CD4-positive, alpha-beta T cell (primary cell): ENCODE measurements at regions not wholly inside any gene's neighbourhood (a gene's known extent, or its start where the extent isn't known, plus 50 kb on each side); places are given as distances from the start of the nearest gene placed in this dataset.

ENCODE experiments used
- ATAC-seq: fragments of 200-7000 bp; cut with Tn5 transposase; one replicate; pipeline ENCODE4 v1.10.0; 2022; ENCODE audit warnings: mild to moderate bottlenecking; ENCODE audit not compliant: poor library complexity
- CTCF ChIA-PET: fragments of 350-600 bp; sonication (Branson Sonifier 250); formaldehyde crosslinking; loops from one replicate; lab custom pipeline; 2021; ENCODE audit warnings: antibody characterized with exemption, inconsistent platforms; lab: Charles Lee
- POLR2A ChIA-PET: fragments of 350-600 bp; sonication (Branson Sonifier 250); formaldehyde crosslinking; loops from one replicate; lab custom pipeline; 2021; ENCODE audit warnings: antibody characterized with exemption, inconsistent platforms; lab: Charles Lee
- DNase-seq, 14 experiments: peaks; one replicate each; pipeline ENCODE4 v3.0.0-alpha.2; 2013 to 2020; ENCODE audit warnings: mixed read lengths in 2 of 14
- H3K27ac ChIP-seq, 2 donors: one replicate each; pipeline versions ENCODE4 v1.5.1 to v1.7.0; 2013; ENCODE audit warnings: low read length in 2 of 2, low read depth in 1 of 2, mild to moderate bottlenecking in 1 of 2
- H3K27me3 ChIP-seq, 2 experiments: 1 replicate in 1 of 2; 2 replicates in 1 of 2; pipeline versions ENCODE4 v1.6.1 to v1.7.0; 2013; ENCODE audit warnings: low read length in 2 of 2, control low read depth in 1 of 2, mild to moderate bottlenecking in 1 of 2, moderate library complexity in 1 of 2; ENCODE audit not compliant: insufficient read depth in 2 of 2, control insufficient read depth in 1 of 2
- H3K36me3 ChIP-seq: one replicate; pipeline ENCODE4 v1.6.1; 2013; ENCODE audit warnings: low read length, control low read depth; ENCODE audit not compliant: insufficient read depth
- H3K4me1 ChIP-seq: one replicate; pipeline ENCODE4 v1.6.1; 2013; ENCODE audit warnings: low read length, control low read depth; ENCODE audit not compliant: insufficient read depth
- H3K4me3 ChIP-seq: one replicate; pipeline ENCODE4 v1.5.1; 2013; ENCODE audit warnings: mild to moderate bottlenecking, low read length, moderate library complexity
- H3K9me3 ChIP-seq, 2 experiments: 1 replicate in 1 of 2; 2 replicates in 1 of 2; pipeline versions ENCODE4 v1.6.1 to v1.7.0; 2013; ENCODE audit warnings: low read length in 2 of 2, mild to moderate bottlenecking in 2 of 2, control low read depth in 1 of 2, moderate library complexity in 1 of 2; ENCODE audit not compliant: control insufficient read depth in 1 of 2, insufficient read depth in 1 of 2
- H3K27ac Mint-ChIP-seq: one replicate; pipeline ENCODE4 v1.8.0; 2020; ENCODE audit warnings: mixed read lengths
- H3K27me3 Mint-ChIP-seq: one replicate; pipeline ENCODE4 v1.8.0; 2021; ENCODE audit warnings: mixed read lengths
- H3K36me3 Mint-ChIP-seq: one replicate; pipeline ENCODE4 v1.8.0; 2021; ENCODE audit warnings: low read depth, mixed read lengths
- H3K4me1 Mint-ChIP-seq: one replicate; pipeline ENCODE4 v1.8.0; 2021; ENCODE audit warnings: low read depth, mixed read lengths
- H3K4me3 Mint-ChIP-seq: one replicate; pipeline ENCODE4 v1.8.0; 2020; ENCODE audit warnings: mild to moderate bottlenecking, mixed read lengths
- H3K9me3 Mint-ChIP-seq: one replicate; pipeline ENCODE4 v1.8.0; 2020; ENCODE audit warnings: mixed read lengths
- intact Hi-C, 2 experiments: fragments of 100-400 bp; cut with DNase I in 1 of 2; cut with micrococcal nuclease in 1 of 2; formaldehyde crosslinking; loops; one replicate each; pipeline versions ENCODE4 v1.15.1 to v1.9.0; 2023 to 2025; cut with DNase I, micrococcal nuclease
- TF ChIP-seq, protein P1 (sequence below): fragments of 200-600 bp; IDR thresholded peaks from one replicate; pipeline ENCODE4 v1.8.0; 2022; ENCODE audit warnings: antibody characterized with exemption, mild to moderate bottlenecking

DNA sequence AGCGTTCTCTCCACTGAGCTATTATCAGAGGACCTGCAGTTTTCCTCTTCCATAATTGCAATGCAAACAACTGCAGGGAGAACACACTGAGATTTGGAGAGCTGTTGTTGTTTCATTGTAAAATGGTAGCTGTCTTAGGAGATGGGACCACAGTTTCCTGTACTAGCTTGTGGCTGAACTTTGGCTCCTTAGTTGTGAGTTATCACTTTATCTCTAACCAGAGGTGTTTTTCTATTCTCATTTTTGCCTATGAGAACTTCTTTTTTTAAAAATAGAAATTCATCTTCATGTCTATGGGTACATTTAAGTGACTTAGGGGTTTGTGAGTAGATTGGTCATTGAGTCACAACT is 216.5 kb downstream of the SLC38A4 start:
- TF ChIP-seq, protein P1, sequence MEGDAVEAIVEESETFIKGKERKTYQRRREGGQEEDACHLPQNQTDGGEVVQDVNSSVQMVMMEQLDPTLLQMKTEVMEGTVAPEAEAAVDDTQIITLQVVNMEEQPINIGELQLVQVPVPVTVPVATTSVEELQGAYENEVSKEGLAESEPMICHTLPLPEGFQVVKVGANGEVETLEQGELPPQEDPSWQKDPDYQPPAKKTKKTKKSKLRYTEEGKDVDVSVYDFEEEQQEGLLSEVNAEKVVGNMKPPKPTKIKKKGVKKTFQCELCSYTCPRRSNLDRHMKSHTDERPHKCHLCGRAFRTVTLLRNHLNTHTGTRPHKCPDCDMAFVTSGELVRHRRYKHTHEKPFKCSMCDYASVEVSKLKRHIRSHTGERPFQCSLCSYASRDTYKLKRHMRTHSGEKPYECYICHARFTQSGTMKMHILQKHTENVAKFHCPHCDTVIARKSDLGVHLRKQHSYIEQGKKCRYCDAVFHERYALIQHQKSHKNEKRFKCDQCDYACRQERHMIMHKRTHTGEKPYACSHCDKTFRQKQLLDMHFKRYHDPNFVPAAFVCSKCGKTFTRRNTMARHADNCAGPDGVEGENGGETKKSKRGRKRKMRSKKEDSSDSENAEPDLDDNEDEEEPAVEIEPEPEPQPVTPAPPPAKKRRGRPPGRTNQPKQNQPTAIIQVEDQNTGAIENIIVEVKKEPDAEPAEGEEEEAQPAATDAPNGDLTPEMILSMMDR: no peak
- intact Hi-C loops: no loop called here

GRCh38 chr12:46608431-46609272 is 217.1 kb downstream of the SLC38A4 start:
- peak overlapping the region; percentile 73 for H3K27ac Mint-ChIP-seq
- H3K9me3 Mint-ChIP-seq: peaks cover 4% of the 10 kb centered on the region
- CTCF ChIA-PET: no interaction called here
- Histone ChIP-seq H3K27ac (no peak overlapping the region), H3K4me1 (peaks cover 20% of the 10 kb centered on the region), H3K9me3 (peaks cover 0 to 6% of the 10 kb centered on the region in 2 experiments), H3K36me3 (no peaks in the 10 kb centered on the region), H3K27me3 (no peaks in the 10 kb centered on the region), H3K4me3 (no peak overlapping the region)
- peaks cover 53% of the 10 kb centered on the region for H3K4me1 Mint-ChIP-seq
- no peak for ATAC-seq
- intact Hi-C loops: no loop called here
- H3K4me3 Mint-ChIP-seq: peak overlapping the region; percentile 38
- POLR2A ChIA-PET: interaction anchor here (1.0 to 2.7 kb wide), 7 partner anchors 23 to 1394 kb away, joined by 4 to 22 read pairs (median 5); partner anchors contain the start of gene SCAF11
- no peak for DNase-seq
- peaks cover 26% of the 10 kb centered on the region for H3K36me3 Mint-ChIP-seq
- no peaks in the 10 kb centered on the region for H3K27me3 Mint-ChIP-seq
- TF ChIP-seq, protein P1: no peak

More for the DNA sequence above, 216.5 kb downstream of the SLC38A4 start:
- H3K27ac ChIP-seq: no peak overlapping the region
- peaks cover 0 to under 1% of the 10 kb centered on the region in 2 experiments for H3K9me3 ChIP-seq
- POLR2A ChIA-PET: interaction anchor here (1.0 to 2.7 kb wide), 8 partner anchors 23 to 1394 kb away, joined by 4 to 22 read pairs (median 4); partner anchors contain the start of gene SCAF11
- H3K27ac Mint-ChIP-seq: peak overlapping the region; percentile 73
- peak in 4 of 14 experiments; percentile 6 to 68 (median 35) for DNase-seq
- H3K36me3 Mint-ChIP-seq: peaks cover 25% of the 10 kb centered on the region
- H3K36me3 ChIP-seq: no peaks in the 10 kb centered on the region
- peaks cover 20% of the 10 kb centered on the region for H3K4me1 ChIP-seq
- no peak overlapping the region for H3K4me3 ChIP-seq
- no peaks in the 10 kb centered on the region for H3K27me3 ChIP-seq
- H3K9me3 Mint-ChIP-seq: peaks cover 4% of the 10 kb centered on the region
- peaks cover 53% of the 10 kb centered on the region for H3K4me1 Mint-ChIP-seq
- peak; percentile 65 for ATAC-seq
- CTCF ChIA-PET: no interaction called here
- H3K27me3 Mint-ChIP-seq: no peaks in the 10 kb centered on the region
- H3K4me3 Mint-ChIP-seq: peak overlapping the region; percentile 38

GRCh38 chr12:46604684-46605083 is 221.1 kb downstream of the SLC38A4 start:
- peaks cover 36% of the 10 kb centered on the region for H3K36me3 Mint-ChIP-seq
- TF ChIP-seq, protein P1: no peak
- H3K4me3 Mint-ChIP-seq: no peak overlapping the region
- peaks cover 29% of the 10 kb centered on the region for H3K4me1 Mint-ChIP-seq
- Histone ChIP-seq H3K4me1 (peaks cover 14% of the 10 kb centered on the region), H3K36me3 (no peaks in the 10 kb centered on the region), H3K4me3 (no peak overlapping the region), H3K9me3 (peaks cover 9 to 19% of the 10 kb centered on the region in 2 experiments), H3K27me3 (no peaks in the 10 kb centered on the region), H3K27ac (no peak overlapping the region)
- H3K27ac Mint-ChIP-seq: no peak overlapping the region
- H3K27me3 Mint-ChIP-seq: no peaks in the 10 kb centered on the region
- ChIA-PET POLR2A (no interaction called here), CTCF (no interaction called here)
- no peak for DNase-seq
- H3K9me3 Mint-ChIP-seq: peaks cover 17% of the 10 kb centered on the region
- ATAC-seq: no peak
- intact Hi-C loops: no loop called here
